ENCODE measurements at regions not wholly inside any gene's neighbourhood (a gene's known extent, or its start where the extent isn't known, plus 50 kb on each side); places are given as distances from the start of the nearest gene placed in this dataset.
"Not testable (repeated sequence)": the region's sequence is repeated elsewhere in the genome, so short reads cannot be mapped to it uniquely, and the experiment has no call there.

DNA sequence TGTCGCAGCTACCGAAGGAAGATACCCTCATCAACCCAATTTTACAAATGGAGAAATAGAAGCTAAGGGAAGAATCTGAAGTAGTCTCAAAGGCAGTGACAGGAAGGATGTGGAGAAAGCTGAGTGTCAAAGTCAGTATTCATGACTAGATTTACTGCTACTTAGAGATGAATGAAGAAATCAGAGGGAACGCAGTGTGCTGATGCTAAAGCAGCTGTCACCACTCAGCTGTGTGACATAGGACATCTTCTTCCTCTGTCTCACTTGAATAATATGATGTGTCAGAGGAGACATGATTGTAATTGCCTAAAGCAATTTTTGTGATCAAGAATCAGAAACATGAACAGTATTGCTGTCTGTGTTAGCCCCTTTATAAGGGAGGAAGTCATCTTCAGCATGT lies 54.1 kb downstream of the RAB6D start:
- H3K4me3 Mint-ChIP-seq; H3K9me3 Mint-ChIP-seq; H3K4me1 Mint-ChIP-seq (ENCODE audit: low read depth in 2 of 2); H3K27ac Mint-ChIP-seq; DNase-seq (ENCODE audit: low spot score); H3K36me3 Mint-ChIP-seq; ATAC-seq: not testable (repeated sequence)
- peaks cover 17 to 57% of the 10 kb centered on the region in 2 donors for H3K27me3 Mint-ChIP-seq

DNA sequence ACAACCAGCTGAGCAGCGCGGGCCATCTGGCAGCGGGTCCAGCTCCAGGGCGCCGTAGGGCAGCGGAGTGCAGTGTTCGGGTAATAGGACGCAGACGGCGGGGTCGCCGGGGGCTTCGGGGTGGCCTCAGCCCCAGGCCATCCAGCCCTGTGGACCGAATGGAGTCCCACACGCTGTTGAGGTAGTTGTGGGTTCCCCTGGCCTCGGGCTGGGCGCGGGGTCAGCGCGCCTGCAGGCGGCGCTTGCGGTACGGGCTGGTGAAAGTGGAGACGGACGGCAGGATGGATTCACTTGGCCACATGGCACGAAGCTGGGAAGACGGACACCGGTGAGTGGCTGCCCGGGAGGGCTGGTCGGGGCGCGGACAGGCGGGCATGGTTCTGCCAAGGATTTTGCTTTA lies 63.8 kb downstream of the RAB6D start:
- ATAC-seq: peak; percentile 31 to 36
- not testable (repeated sequence) for H3K36me3 Mint-ChIP-seq; H3K4me1 Mint-ChIP-seq (ENCODE audit: low read depth in 2 of 2); H3K27ac Mint-ChIP-seq; H3K9me3 Mint-ChIP-seq; DNase-seq (ENCODE audit: low spot score)
- Mint-ChIP-seq H3K4me3 (peak overlapping the region; percentile 39), H3K27me3 (peaks cover 5 to 11% of the 10 kb centered on the region in 2 donors)

DNA sequence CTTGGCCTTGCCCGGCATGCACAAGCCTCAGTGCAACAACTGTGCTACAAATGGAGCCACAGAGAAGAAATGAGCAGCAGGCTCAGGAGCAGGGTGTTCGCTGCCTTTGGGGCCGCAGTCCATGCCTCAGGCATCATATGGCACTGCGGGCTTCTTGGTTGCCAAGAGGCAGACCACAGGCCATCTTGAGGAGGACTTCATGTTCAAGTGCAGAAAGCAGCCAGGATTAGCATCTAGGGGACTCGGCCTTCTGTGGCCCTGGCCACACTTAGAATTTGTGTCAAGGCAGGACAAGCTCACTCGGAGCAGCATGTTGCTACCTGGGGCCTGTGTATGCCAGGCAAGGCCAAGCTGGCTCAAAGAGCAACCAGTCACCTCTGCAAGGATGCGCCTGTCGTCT lies 68.5 kb downstream of the POTEE start:
- not testable (repeated sequence) for H3K27ac Mint-ChIP-seq; DNase-seq (ENCODE audit: low spot score); H3K27me3 Mint-ChIP-seq; H3K4me3 Mint-ChIP-seq; H3K4me1 Mint-ChIP-seq (ENCODE audit: low read depth in 2 of 2); H3K9me3 Mint-ChIP-seq; H3K36me3 Mint-ChIP-seq; ATAC-seq

DNA sequence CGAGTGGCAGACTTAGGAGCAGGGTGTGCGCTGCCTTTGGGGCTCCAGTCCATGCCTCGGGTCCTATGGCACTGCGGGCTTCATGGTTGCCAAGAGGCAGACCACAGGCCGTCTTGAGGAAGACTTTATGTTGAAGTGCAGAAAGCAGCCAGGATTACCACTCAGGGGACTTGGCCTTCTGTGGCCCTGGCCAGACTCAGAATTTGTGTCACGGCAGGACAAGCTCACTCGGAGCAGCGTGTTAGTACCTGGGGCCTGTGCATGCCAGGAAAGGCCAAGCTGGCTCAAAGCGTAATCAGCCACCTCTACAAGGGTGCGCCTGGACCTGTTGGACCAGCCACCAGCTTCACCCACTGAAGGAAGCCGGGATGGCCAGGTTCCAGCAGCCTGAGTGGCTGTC lies 68.0 kb downstream of the POTEE start:
- H3K4me1 Mint-ChIP-seq (ENCODE audit: low read depth in 2 of 2); H3K9me3 Mint-ChIP-seq; ATAC-seq: not testable (repeated sequence)

DNA sequence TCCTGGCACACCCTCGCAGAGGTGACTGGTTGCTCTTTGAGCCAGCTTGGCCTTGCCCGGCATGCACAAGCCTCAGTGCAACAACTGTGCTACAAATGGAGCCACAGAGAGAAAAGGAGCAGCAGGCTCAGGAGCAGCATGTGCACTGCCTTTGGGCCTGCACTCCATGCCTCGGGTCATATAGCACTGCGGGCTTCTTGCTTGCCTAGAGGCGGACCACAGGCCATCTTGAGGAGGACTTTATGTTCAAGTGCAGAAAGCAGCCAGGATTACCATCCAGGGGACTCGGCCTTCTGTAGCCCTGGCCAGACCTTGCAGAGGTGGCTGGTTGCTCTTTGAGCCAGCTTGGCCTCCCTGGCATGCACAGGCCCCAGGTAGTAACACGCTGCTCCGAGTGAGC lies 62.7 kb downstream of the POTEE start:
- not testable (repeated sequence) for ATAC-seq; H3K27ac Mint-ChIP-seq; H3K9me3 Mint-ChIP-seq; H3K4me3 Mint-ChIP-seq; H3K4me1 Mint-ChIP-seq (ENCODE audit: low read depth in 2 of 2); DNase-seq (ENCODE audit: low spot score); H3K36me3 Mint-ChIP-seq; H3K27me3 Mint-ChIP-seq

More for the DNA sequence above, 68.0 kb downstream of the POTEE start:
- not testable (repeated sequence) for H3K4me3 Mint-ChIP-seq; DNase-seq (ENCODE audit: low spot score); H3K27me3 Mint-ChIP-seq; H3K36me3 Mint-ChIP-seq; H3K27ac Mint-ChIP-seq

DNA sequence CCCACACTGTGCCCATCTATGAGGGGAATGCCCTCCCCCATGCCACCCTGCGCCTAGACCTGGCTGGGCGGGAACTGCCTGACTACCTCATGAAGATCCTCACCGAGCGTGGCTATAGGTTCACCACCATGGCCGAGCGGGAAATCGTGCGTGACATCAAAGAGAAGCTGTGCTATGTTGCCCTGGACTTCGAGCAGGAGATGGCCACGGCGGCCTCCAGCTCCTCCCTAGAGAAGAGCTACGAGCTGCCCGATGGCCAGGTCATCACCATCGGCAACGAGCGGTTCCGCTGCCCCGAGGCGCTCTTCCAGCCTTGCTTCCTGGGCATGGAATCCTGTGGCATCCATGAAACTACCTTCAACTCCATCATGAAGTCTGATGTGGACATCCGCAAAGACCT lies 54.7 kb downstream of the POTEE start:
- H3K9me3 Mint-ChIP-seq; DNase-seq (ENCODE audit: low spot score); H3K4me1 Mint-ChIP-seq (ENCODE audit: low read depth in 2 of 2); H3K27ac Mint-ChIP-seq; H3K27me3 Mint-ChIP-seq; ATAC-seq; H3K36me3 Mint-ChIP-seq; H3K4me3 Mint-ChIP-seq: not testable (repeated sequence)
